ENCODE measurements at regions not wholly inside any gene's neighbourhood (a gene's known extent, or its start where the extent isn't known, plus 50 kb on each side); places are given as distances from the start of the nearest gene placed in this dataset.
"Not testable (repeated sequence)": the region's sequence is repeated elsewhere in the genome, so short reads cannot be mapped to it uniquely, and the experiment has no call there.

DNA sequence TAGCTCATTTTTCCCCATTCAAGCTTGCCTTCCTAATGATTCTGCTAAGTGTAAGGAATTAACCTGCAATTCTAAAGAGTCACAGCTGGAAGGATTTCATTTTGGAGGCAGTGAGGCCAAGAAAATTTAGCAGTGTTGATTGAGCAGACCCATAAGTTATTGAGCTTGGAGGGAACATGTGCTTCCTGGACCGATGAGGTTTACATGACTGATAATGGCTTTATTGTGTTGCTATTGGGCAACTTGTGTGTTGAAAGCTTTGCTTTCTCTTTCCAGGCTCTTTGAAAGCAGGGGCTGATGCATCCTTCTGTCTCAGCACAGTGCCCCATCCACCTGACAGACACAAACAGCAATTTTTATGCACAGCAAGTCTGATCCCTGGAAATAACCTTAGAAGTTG is 398.9 kb upstream of the PCSK5 start:
- no peak overlapping the region for H3K4me3 ChIP-seq (IDR thresholded peaks at IDR 0.05; ENCODE audit: insufficient read depth, low read depth, low read length)
- no peaks in the 10 kb centered on the region for H3K79me2 ChIP-seq (ENCODE audit: insufficient read depth, low read depth)
- no peaks in the 10 kb centered on the region for H3K4me1 ChIP-seq (ENCODE audit: low read depth, poor library complexity, severe bottlenecking)
- no peak overlapping the region for H2AFZ ChIP-seq (ENCODE audit: low read depth)
- H4K20me1 ChIP-seq (ENCODE audit: insufficient read depth) = no peaks in the 10 kb centered on the region; the same call in 1 of the 2 replicates
- no peaks in the 10 kb centered on the region for H3K36me3 ChIP-seq (ENCODE audit: insufficient read depth)
- H3K27me3 ChIP-seq (ENCODE audit: insufficient read depth, low read depth) = no peaks in the 10 kb centered on the region
- H3K9ac ChIP-seq = no peak overlapping the region
- H3K4me2 ChIP-seq = no peak overlapping the region
- no peak overlapping the region for H3K27ac ChIP-seq
- TF ChIP-seq CTCF (conservative IDR thresholded peaks at IDR 0.05; ENCODE audit: low read depth, low read length) = no peak

GRCh38 chr9:75499812-75500211 is 390.7 kb upstream of the PCSK5 start:
- no peak overlapping the region for H2AFZ ChIP-seq (ENCODE audit: low read depth)
- no peaks in the 10 kb centered on the region for H3K36me3 ChIP-seq (ENCODE audit: insufficient read depth)
- no peaks in the 10 kb centered on the region for H4K20me1 ChIP-seq (ENCODE audit: insufficient read depth)

GRCh38 chr9:75500479-75500878 is 390.0 kb upstream of the PCSK5 start:
- H3K4me2 ChIP-seq = no peak overlapping the region
- no peak overlapping the region for H2AFZ ChIP-seq (ENCODE audit: low read depth)
- no peak overlapping the region for H3K27ac ChIP-seq
- H3K4me1 ChIP-seq (ENCODE audit: low read depth, poor library complexity, severe bottlenecking) = no peaks in the 10 kb centered on the region
- H3K9ac ChIP-seq = no peak overlapping the region
- H3K27me3 ChIP-seq (ENCODE audit: insufficient read depth, low read depth) = no peaks in the 10 kb centered on the region
- H3K36me3 ChIP-seq (ENCODE audit: insufficient read depth) = no peaks in the 10 kb centered on the region
- no peaks in the 10 kb centered on the region for H4K20me1 ChIP-seq (ENCODE audit: insufficient read depth)
- no peak overlapping the region for H3K4me3 ChIP-seq (IDR thresholded peaks at IDR 0.05; ENCODE audit: insufficient read depth, low read depth, low read length)
- TF ChIP-seq CTCF (conservative IDR thresholded peaks at IDR 0.05; ENCODE audit: low read depth, low read length) = no peak
- H3K79me2 ChIP-seq (ENCODE audit: insufficient read depth, low read depth) = no peaks in the 10 kb centered on the region

More at GRCh38 chr9:75499812-75500211, 390.7 kb upstream of the PCSK5 start:
- Histone ChIP-seq H3K79me2 (ENCODE audit: insufficient read depth, low read depth) (no peaks in the 10 kb centered on the region), H3K4me2 (no peak overlapping the region), H3K9ac (no peak overlapping the region), H3K4me3 (IDR thresholded peaks at IDR 0.05; ENCODE audit: insufficient read depth, low read depth, low read length) (no peak overlapping the region), H3K27ac (no peak overlapping the region), H3K27me3 (ENCODE audit: insufficient read depth, low read depth) (no peaks in the 10 kb centered on the region), H3K4me1 (ENCODE audit: low read depth, poor library complexity, severe bottlenecking) (no peaks in the 10 kb centered on the region)
- TF ChIP-seq CTCF (conservative IDR thresholded peaks at IDR 0.05; ENCODE audit: low read depth, low read length) = no peak

GRCh38 chr9:75500940-75501339 is 389.5 kb upstream of the PCSK5 start:
- not testable (repeated sequence) for H3K4me3 ChIP-seq (IDR thresholded peaks at IDR 0.05; ENCODE audit: insufficient read depth, low read depth, low read length); H3K79me2 ChIP-seq (ENCODE audit: insufficient read depth, low read depth); H3K4me2 ChIP-seq; H3K4me1 ChIP-seq (ENCODE audit: low read depth, poor library complexity, severe bottlenecking); H2AFZ ChIP-seq (ENCODE audit: low read depth); H4K20me1 ChIP-seq (ENCODE audit: insufficient read depth); H3K27me3 ChIP-seq (ENCODE audit: insufficient read depth, low read depth); H3K9ac ChIP-seq; H3K27ac ChIP-seq; H3K36me3 ChIP-seq (ENCODE audit: insufficient read depth)

DNA sequence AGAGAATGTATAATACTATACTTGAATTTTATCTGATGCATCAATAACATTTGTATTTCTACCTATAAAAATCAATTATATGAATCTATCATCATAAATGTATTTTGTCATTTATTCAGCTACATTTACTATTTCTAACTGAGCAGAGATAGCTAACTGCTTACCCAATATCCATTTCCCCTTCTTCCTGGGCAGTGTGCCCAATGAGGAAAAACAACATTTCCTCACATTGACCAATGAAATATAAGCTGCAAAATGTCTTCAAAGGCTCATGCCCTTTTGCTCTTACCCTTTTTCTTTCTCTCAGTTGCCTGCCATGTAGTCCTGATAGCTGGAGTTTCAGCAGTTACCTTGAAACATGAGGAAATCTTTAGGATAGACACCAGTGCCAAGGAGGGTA is 385.8 kb upstream of the PCSK5 start:
- Histone ChIP-seq H3K4me1 (ENCODE audit: low read depth, poor library complexity, severe bottlenecking) (no peaks in the 10 kb centered on the region), H3K4me2 (no peak overlapping the region), H3K79me2 (ENCODE audit: insufficient read depth, low read depth) (no peaks in the 10 kb centered on the region)

More for the DNA sequence above, 385.8 kb upstream of the PCSK5 start:
- no peaks in the 10 kb centered on the region for H3K36me3 ChIP-seq (ENCODE audit: insufficient read depth)
- TF ChIP-seq CTCF (conservative IDR thresholded peaks at IDR 0.05; ENCODE audit: low read depth, low read length) = no peak
- H3K4me3 ChIP-seq (IDR thresholded peaks at IDR 0.05; ENCODE audit: insufficient read depth, low read depth, low read length) = no peak overlapping the region
- H4K20me1 ChIP-seq (ENCODE audit: insufficient read depth) = no peaks in the 10 kb centered on the region
- H3K27ac ChIP-seq = no peak overlapping the region
- no peaks in the 10 kb centered on the region for H3K27me3 ChIP-seq (ENCODE audit: insufficient read depth, low read depth)
- H2AFZ ChIP-seq (ENCODE audit: low read depth) = no peak overlapping the region
- H3K9ac ChIP-seq = no peak overlapping the region
